ENCODE measurements at regions not wholly inside any gene's neighbourhood (a gene's known extent, or its start where the extent isn't known, plus 50 kb on each side); places are given as distances from the start of the nearest gene placed in this dataset.

DNA sequence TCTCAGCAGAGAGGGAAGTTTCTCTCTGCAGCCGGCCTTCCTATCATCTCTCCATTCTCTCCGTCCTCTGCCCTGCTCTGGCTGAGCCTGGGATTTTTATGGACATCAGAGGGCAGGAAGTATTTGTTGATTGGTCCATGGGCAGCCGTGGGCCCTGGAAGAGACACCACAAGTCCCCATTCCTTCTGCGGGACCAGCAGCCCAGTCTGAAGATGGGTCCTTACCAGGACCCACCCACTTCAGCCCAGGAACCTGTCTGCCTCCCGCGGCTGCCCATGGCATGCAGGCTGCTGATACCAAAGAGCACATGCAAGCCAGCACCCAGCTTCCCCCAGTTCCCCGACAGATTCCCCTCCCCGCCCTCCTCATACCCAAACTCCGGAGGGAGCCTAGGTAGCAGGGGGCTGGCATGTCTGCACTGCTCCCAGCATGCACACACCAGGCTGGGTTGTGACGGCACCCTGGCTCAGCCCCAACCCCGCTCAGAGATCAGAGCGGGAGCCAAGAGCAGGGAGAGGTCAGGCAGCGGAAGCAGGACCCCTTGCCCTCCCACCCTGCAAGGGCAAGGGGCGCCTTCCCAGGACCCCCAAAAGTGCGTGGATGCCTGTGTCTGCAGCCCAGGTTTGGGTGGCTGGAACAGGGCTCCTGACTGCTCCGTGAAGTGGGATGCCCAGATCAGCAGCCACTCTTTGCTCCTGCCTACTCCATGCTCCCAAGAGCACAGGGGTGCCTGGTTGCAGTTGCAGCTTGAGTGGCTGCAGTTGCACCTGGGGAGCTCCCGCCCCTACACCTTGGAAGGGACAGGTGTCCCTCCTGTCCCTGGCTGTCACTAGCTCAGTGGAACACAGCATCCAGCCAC is 538.6 kb upstream of the POT1 start:
- ATAC-seq (ENCODE audit: low read depth in 2 of 2) (no peak), DNase-seq (no peak)
- H3K27me3 Mint-ChIP-seq, result no peaks in the 10 kb centered on the region
- no peaks in the 10 kb centered on the region for H3K36me3 Mint-ChIP-seq
- no peak overlapping the region for H3K4me3 Mint-ChIP-seq
- H3K4me1 Mint-ChIP-seq, result no peaks in the 10 kb centered on the region
- H3K9me3 Mint-ChIP-seq, result peaks cover 0 to 2% (median 0%) of the 10 kb centered on the region in 7 donors
- no peak overlapping the region for H3K27ac Mint-ChIP-seq

DNA sequence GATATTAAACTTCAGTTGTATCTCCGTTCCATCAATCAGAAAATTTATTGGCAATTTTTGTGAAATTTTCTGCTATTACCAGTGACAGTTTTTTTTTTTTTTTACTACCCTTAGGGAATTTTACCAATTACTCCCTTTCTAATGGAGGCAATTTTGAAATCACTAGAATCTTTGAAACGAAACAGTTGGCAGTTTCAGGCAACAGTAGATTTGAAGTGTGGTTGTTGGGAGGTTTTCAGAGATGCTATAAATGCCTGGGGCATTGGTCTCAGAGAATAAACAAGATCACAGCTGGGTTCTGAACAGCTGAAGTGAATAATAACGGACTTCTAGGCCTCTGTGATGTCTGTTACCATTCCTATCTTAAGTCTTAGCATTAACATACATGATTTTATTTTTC is 535.9 kb upstream of the POT1 start:
- Mint-ChIP-seq H3K27me3 (no peaks in the 10 kb centered on the region), H3K27ac (no peak overlapping the region), H3K4me1 (no peaks in the 10 kb centered on the region), H3K36me3 (no peaks in the 10 kb centered on the region), H3K4me3 (no peak overlapping the region), H3K9me3 (peaks cover 0 to 8% (median 3%) of the 10 kb centered on the region in 7 donors)
- no peak for ATAC-seq (ENCODE audit: low read depth in 2 of 2)
- no peak for DNase-seq

DNA sequence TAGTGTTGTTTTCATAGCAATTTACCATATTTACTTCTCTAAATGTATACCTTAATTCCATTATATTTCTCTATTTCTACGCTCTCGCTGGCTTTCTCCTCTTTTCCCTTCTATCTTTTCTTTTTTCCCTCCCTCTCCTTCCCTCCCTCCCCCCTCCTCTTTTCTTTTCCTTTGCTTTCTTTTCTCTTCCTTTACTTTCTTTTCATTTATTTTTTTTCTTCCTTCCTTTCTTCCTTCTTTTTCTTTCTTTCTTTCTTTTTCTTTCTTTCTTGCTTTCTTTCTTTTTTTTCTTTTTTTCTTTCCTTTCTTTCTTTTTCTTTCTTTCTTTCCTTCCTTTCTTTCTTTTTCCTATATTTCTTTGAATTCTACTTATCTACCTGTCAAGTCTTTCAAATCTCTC is 533.0 kb upstream of the POT1 start:
- H3K27me3 Mint-ChIP-seq, result no peaks in the 10 kb centered on the region
- no peak for ATAC-seq (ENCODE audit: low read depth in 2 of 2)

DNA sequence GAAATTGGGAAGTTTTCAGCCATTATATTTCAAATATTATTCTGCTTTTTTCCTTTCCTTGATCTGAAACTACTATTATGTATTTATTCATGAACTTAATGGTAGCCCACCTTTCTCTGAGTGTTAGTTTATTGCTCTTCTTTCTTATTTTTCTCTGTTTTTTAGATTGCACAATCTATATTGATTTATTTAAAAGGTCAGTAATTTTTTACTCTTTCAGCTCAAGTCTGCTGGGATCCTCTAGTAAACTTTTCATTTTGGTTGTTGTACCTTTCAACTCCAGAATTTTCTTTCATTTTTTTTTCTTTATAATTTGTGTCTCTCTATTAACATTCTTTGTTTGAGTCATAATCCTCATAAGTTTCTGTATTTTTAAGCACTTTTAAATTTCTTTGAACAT is 529.4 kb upstream of the POT1 start:
- H3K27ac Mint-ChIP-seq, result no peak overlapping the region
- H3K27me3 Mint-ChIP-seq, result no peaks in the 10 kb centered on the region
- DNase-seq, result no peak
- peaks cover 10 to 55% (median 13%) of the 10 kb centered on the region in 7 donors for H3K9me3 Mint-ChIP-seq
- no peaks in the 10 kb centered on the region for H3K4me1 Mint-ChIP-seq
- no peaks in the 10 kb centered on the region for H3K36me3 Mint-ChIP-seq
- no peak overlapping the region for H3K4me3 Mint-ChIP-seq
- ATAC-seq (ENCODE audit: low read depth in 2 of 2), result no peak

More for the DNA sequence above, 533.0 kb upstream of the POT1 start:
- no peaks in the 10 kb centered on the region for H3K36me3 Mint-ChIP-seq
- no peak overlapping the region for H3K27ac Mint-ChIP-seq
- no peak overlapping the region for H3K4me3 Mint-ChIP-seq
- peaks cover 5 to 32% (median 13%) of the 10 kb centered on the region in 7 donors for H3K9me3 Mint-ChIP-seq
- no peak for DNase-seq
- no peaks in the 10 kb centered on the region for H3K4me1 Mint-ChIP-seq

DNA sequence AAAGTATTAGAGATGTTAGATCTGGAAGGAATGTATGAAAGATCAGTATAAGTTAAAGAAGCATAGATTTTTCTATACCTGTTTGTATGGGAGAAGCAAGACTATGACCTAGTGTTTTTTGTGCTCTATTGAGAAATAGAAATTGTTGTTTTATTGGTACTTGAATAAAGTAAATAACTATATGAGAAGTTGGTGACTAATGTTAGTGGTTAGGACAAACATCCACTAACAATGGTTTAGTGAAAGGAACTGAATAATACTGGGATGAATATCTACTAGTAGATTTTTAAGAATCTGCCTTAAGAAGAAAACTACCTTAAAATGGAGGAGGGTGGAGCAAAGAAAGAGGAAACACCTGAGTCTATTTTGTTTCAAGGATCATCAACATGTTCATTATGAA is 521.1 kb upstream of the POT1 start:
- Mint-ChIP-seq H3K9me3 (peaks cover 0 to 11% (median 3%) of the 10 kb centered on the region in 7 donors), H3K27ac (no peak overlapping the region), H3K4me3 (no peak overlapping the region), H3K27me3 (no peaks in the 10 kb centered on the region), H3K36me3 (no peaks in the 10 kb centered on the region), H3K4me1 (no peaks in the 10 kb centered on the region)
- no peak for ATAC-seq (ENCODE audit: low read depth in 2 of 2)
- no peak for DNase-seq

DNA sequence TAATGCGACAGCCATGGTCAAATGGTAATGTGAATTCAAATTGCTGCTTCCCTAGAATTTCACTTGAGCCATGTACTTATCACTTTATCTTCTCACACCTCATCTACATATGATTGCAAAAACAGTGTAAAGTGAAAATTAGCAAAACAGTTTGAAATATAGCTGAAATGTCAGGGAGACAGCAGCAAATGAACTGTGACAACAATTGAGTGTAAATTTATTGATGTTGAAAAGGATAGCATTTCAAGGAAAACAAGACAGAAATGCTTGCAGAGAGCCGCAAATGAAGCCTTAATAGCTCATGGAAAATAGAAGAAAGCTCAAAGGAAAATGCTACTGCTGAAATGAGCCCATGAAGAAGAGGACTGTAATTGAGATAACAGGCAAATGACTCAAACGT is 516.2 kb upstream of the POT1 start:
- Mint-ChIP-seq H3K4me3 (no peak overlapping the region), H3K36me3 (no peaks in the 10 kb centered on the region), H3K4me1 (no peaks in the 10 kb centered on the region), H3K27me3 (no peaks in the 10 kb centered on the region), H3K27ac (no peak overlapping the region), H3K9me3 (peaks cover 0 to 10% (median 0%) of the 10 kb centered on the region in 7 donors)
- ATAC-seq (ENCODE audit: low read depth in 2 of 2) (no peak), DNase-seq (no peak)

DNA sequence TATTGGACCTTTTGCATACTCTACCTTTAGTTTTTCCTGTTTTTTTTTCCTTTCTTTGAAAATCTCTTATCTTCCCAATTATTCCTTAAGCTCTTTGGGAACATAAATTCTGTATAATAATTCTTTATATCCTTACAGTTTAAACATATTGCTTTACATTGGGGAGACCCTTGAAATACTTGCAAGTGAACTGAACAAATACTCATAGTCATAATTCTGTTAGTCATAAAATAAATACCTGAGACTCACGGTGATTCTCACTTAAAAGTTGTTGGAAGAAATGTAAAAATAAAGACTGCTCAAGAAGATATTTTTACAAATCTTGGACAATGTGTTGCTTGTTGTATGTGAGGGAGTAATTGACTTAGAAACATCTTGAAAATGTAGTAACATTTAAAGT is 515.2 kb upstream of the POT1 start:
- ATAC-seq (ENCODE audit: low read depth in 2 of 2), result no peak
- H3K27me3 Mint-ChIP-seq, result no peaks in the 10 kb centered on the region
- no peaks in the 10 kb centered on the region for H3K4me1 Mint-ChIP-seq
- no peak overlapping the region for H3K27ac Mint-ChIP-seq
- no peaks in the 10 kb centered on the region for H3K36me3 Mint-ChIP-seq
- peaks cover 0 to 10% (median 0%) of the 10 kb centered on the region in 7 donors for H3K9me3 Mint-ChIP-seq
- no peak for DNase-seq
- H3K4me3 Mint-ChIP-seq, result no peak overlapping the region

DNA sequence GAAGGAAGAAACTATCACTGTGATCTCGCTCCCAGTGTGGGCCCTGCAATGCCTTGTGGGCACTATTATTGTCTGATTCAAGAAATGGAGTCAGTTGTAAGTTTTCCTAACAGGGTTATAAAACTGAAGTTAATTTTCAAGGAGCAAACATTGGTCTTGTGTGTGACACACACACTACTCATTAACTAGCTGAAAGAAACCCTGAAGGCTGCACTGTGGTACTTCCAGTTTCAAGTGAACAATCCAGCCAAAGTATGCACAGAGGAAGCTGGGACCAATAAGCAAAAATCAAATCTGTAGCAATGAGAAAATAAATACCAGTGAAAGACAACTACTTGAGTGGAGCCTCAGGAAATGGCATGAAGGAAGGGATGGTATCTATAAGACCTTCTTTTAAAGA is 506.6 kb upstream of the POT1 start:
- H3K4me3 Mint-ChIP-seq, result no peak overlapping the region
- H3K9me3 Mint-ChIP-seq, result peaks cover 0 to 4% (median 0%) of the 10 kb centered on the region in 7 donors
- no peaks in the 10 kb centered on the region for H3K27me3 Mint-ChIP-seq
- no peaks in the 10 kb centered on the region for H3K36me3 Mint-ChIP-seq
- no peak for DNase-seq
- no peak overlapping the region for H3K27ac Mint-ChIP-seq
- no peaks in the 10 kb centered on the region for H3K4me1 Mint-ChIP-seq
- no peak for ATAC-seq (ENCODE audit: low read depth in 2 of 2)

DNA sequence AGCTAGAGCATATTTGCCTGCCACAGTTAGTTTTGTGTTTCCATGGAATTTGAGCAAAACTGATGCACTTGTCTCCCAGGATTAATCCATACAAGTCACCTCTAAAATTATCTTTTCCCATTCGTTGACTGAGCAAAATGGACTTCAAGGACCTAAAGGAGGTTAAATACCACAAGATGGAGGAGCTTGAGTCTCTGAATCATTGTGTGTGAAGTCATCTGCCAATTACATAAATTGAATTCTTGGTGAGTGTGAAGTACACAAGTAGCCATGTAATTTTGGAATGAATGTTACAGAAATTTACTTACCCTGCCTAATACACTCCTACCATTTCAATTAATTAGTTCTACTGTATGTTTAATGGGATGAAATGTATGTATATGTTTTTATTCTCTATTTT is 501.7 kb upstream of the POT1 start:
- Mint-ChIP-seq H3K36me3 (no peaks in the 10 kb centered on the region), H3K27me3 (no peaks in the 10 kb centered on the region), H3K27ac (no peak overlapping the region), H3K4me3 (no peak overlapping the region), H3K4me1 (no peaks in the 10 kb centered on the region), H3K9me3 (peaks cover 0 to 7% (median 0%) of the 10 kb centered on the region in 7 donors)
- no peak for ATAC-seq (ENCODE audit: low read depth in 2 of 2)
- no peak for DNase-seq

DNA sequence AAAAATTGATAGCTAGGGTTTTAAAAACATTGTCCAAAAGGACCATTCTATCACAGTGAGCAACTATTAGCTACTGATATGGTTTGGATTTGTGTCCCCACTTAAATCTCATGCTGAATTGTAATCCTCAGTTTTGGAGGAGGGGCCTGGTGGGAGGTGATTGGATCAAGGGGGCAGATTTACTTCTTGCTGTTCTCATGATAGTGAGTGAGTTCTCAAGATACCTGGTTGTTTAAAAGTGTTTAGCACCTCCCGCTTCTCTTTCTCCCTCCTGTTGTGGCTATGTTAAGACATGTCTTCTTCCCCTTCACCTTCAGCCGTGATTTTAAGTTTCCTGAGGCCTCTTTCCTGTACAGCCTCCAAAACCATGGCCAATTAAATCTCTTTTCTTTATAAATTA is 500.4 kb upstream of the POT1 start:
- Mint-ChIP-seq H3K4me3 (peak overlapping the region in 1 of 8 donors; percentile 56), H3K36me3 (no peaks in the 10 kb centered on the region), H3K27me3 (no peaks in the 10 kb centered on the region), H3K4me1 (no peaks in the 10 kb centered on the region), H3K9me3 (peaks cover 0 to 7% (median 0%) of the 10 kb centered on the region in 7 donors), H3K27ac (no peak overlapping the region)
- DNase-seq, result no peak
- ATAC-seq (ENCODE audit: low read depth in 2 of 2), result no peak

DNA sequence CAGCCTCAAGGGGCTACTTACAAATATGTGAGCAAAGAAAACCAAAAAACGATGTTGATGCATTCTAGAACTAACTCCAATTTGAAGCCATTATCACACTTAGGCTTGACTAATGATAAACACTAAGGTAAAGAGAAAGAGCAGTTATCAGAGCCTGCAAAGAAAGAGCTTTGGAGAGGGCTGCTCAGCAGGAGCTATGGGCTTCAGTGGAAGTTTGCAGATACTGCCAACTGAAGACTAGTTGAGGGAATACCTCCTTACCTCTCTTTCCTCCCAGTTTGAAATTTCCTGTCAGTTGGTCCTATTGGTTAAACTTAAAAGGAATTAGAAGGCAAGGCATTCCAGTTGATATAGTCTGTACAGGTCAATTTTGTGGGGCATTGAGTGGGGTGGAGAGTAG is 498.1 kb upstream of the POT1 start:
- DNase-seq (no peak), ATAC-seq (ENCODE audit: low read depth in 2 of 2) (no peak)
- Mint-ChIP-seq H3K27ac (no peak overlapping the region), H3K4me1 (no peaks in the 10 kb centered on the region), H3K27me3 (no peaks in the 10 kb centered on the region), H3K4me3 (no peak overlapping the region), H3K9me3 (peaks cover 0 to 7% (median 0%) of the 10 kb centered on the region in 7 donors), H3K36me3 (no peaks in the 10 kb centered on the region)

DNA sequence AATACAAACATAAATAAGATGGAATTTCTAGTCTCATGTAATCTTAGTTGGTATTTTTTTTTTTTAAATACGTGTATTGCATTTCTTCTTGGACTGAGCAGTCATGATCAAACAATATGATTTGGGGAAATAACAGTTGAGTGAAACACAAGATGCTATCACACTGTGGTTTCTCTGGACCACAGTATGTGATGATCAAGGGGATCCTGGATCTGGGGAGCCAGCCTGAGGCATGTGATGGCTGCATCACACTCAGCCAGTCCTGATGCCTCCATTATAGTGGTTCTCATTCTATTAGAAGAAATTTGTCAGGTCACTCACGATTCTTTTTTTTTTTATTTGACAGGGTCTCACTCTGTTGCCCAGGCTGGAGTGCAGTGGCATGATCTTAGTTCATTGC is 495.9 kb upstream of the POT1 start:
- DNase-seq (no peak), ATAC-seq (ENCODE audit: low read depth in 2 of 2) (no peak)
- Mint-ChIP-seq H3K9me3 (peaks cover 0 to 11% (median under 1%) of the 10 kb centered on the region in 7 donors), H3K4me3 (no peak overlapping the region), H3K27me3 (no peaks in the 10 kb centered on the region), H3K36me3 (no peaks in the 10 kb centered on the region), H3K4me1 (no peaks in the 10 kb centered on the region), H3K27ac (no peak overlapping the region)

DNA sequence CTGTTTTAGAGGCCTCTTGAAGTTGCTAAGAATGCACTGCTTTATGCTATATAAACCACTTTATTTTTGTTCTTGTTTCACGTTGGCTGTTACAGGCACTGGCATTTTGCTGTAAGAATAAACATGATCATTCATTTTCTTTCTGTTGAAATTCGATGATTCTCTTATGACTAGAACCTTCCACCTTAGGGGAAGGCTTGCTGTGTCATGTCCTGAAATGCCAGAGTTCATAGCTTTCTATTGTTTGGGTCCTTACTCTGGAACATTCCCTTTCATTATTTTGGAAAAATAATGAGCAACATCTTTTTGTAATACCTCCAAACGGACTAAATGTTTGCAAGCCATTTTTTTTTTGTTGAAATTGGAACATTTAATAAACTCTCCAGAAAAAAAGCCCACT is 495.1 kb upstream of the POT1 start:
- Mint-ChIP-seq H3K36me3 (no peaks in the 10 kb centered on the region), H3K4me1 (no peaks in the 10 kb centered on the region), H3K27me3 (no peaks in the 10 kb centered on the region), H3K9me3 (peaks cover 0 to 15% (median 5%) of the 10 kb centered on the region in 7 donors), H3K27ac (no peak overlapping the region), H3K4me3 (no peak overlapping the region)
- ATAC-seq (ENCODE audit: low read depth in 2 of 2), result no peak
- no peak for DNase-seq

DNA sequence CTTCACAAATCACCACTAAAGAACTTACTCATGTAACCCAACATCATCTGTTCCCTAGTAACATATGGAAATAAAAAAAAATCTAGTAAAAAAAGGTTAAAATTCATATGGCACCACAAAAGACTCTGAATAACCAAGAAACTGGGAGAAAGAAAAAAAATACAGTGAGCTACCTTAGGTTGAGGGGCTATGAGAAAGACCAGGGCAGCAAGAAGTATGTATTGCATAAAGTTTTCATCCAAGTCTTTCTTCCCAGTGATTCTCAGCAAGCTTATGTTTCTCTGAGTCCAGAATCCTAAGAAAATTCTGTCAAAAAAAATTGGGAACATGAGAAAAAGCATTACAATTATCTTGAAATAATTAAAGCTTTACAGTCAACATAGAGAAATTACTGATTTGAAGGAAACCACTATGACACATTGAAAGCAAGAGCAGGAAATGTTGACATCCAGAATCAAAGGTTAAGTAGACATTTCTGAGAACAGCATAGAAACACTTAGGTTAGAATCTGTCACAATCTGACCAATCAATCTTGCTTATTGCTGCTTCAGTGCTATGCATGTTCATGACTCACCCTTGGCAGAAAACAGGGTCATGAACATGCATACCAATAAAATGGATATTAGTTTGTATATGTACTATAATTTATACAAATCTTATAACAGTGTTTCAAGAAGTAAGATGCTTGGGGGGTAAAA is 494.0 kb upstream of the POT1 start:
- Mint-ChIP-seq H3K27ac (no peak overlapping the region), H3K27me3 (no peaks in the 10 kb centered on the region), H3K36me3 (no peaks in the 10 kb centered on the region), H3K4me3 (no peak overlapping the region), H3K4me1 (no peaks in the 10 kb centered on the region), H3K9me3 (peaks cover 0 to 15% (median 8%) of the 10 kb centered on the region in 7 donors)
- DNase-seq, result no peak
- ATAC-seq (ENCODE audit: low read depth in 2 of 2), result no peak

All from naive B cell (primary cell).